H9 (cell line): ENCODE measurements at regions not wholly inside any gene's neighbourhood (a gene's known extent, or its start where the extent isn't known, plus 50 kb on each side); places are given as distances from the start of the nearest gene placed in this dataset.

Experiments
- DNase-seq: peaks from one replicate; pipeline ENCODE4 v3.0.0-alpha.2; 2017
- H2AFZ ChIP-seq: one replicate; pipeline ENCODE4 v1.6.1; 2013; ENCODE audit warnings: mild to moderate bottlenecking, low read length, control low read depth, moderate library complexity
- H2AK5ac ChIP-seq: 2 replicates; pipeline ENCODE4 v1.6.1; 2013; ENCODE audit warnings: low read length, control low read depth, mixed read lengths; ENCODE audit not compliant: insufficient read length
- H2BK120ac ChIP-seq: one replicate; pipeline ENCODE4 v1.6.1; 2013; ENCODE audit warnings: low read depth, mild to moderate bottlenecking, low read length, control low read depth, inconsistent platforms; ENCODE audit not compliant: poor library complexity, severe bottlenecking
- H2BK12ac ChIP-seq: 2 replicates; pipeline ENCODE4 v1.6.1; 2013; ENCODE audit warnings: low read length, control low read depth, mixed read lengths, low read depth; ENCODE audit not compliant: insufficient read length
- H2BK15ac ChIP-seq: 2 replicates; pipeline ENCODE4 v1.6.1; 2013; ENCODE audit warnings: low read depth, low read length, control low read depth
- H2BK20ac ChIP-seq: one replicate; pipeline ENCODE4 v1.6.1; 2013; ENCODE audit warnings: low read depth, mild to moderate bottlenecking, low read length, control low read depth, inconsistent platforms; ENCODE audit not compliant: poor library complexity, severe bottlenecking
- H2BK5ac ChIP-seq: 2 replicates; pipeline ENCODE4 v1.6.1; 2013; ENCODE audit warnings: low read length, control low read depth, mixed read lengths; ENCODE audit not compliant: insufficient read length
- H3K14ac ChIP-seq: 2 replicates; pipeline ENCODE4 v1.6.1; 2013; ENCODE audit warnings: low read length, control low read depth; ENCODE audit not compliant: insufficient read depth
- H3K18ac ChIP-seq: 2 replicates; pipeline ENCODE4 v1.6.1; 2013; ENCODE audit warnings: low read depth, mild to moderate bottlenecking, mixed read lengths, low read length, control low read depth; ENCODE audit not compliant: insufficient read length
- H3K23ac ChIP-seq: 2 replicates; pipeline ENCODE4 v1.6.1; 2013; ENCODE audit warnings: low read length, control low read depth, mixed read lengths, low read depth; ENCODE audit not compliant: insufficient read length
- H3K23me2 ChIP-seq: 2 replicates; pipeline ENCODE4 v1.6.1; 2013; ENCODE audit warnings: low read depth, mild to moderate bottlenecking, mixed read lengths, low read length, control low read depth; ENCODE audit not compliant: insufficient read length, poor library complexity, severe bottlenecking
- H3K27ac ChIP-seq: 2 replicates; pipeline ENCODE4 v1.5.1; 2013; ENCODE audit warnings: low read length, control low read depth, mixed read lengths, low read depth; ENCODE audit not compliant: insufficient read length
- H3K27me3 ChIP-seq: 2 replicates; pipeline ENCODE4 v1.6.1; 2013; ENCODE audit warnings: low read length, control low read depth, inconsistent platforms; ENCODE audit not compliant: insufficient read depth
- H3K4ac ChIP-seq: 2 replicates; pipeline ENCODE4 v1.6.1; 2013; ENCODE audit warnings: low read depth, mild to moderate bottlenecking, control low read depth, inconsistent platforms, low read length, moderate library complexity
- H3K4me1 ChIP-seq: 2 replicates; pipeline ENCODE4 v1.6.1; 2013; ENCODE audit warnings: low read length, control low read depth, inconsistent platforms; ENCODE audit not compliant: insufficient read depth
- H3K4me2 ChIP-seq: 2 replicates; pipeline ENCODE4 v1.6.1; 2013; ENCODE audit warnings: low read length, control low read depth, mixed read lengths; ENCODE audit not compliant: insufficient read length, insufficient read depth
- H3K56ac ChIP-seq: 2 replicates; pipeline ENCODE4 v1.6.1; 2013; ENCODE audit warnings: low read depth, mild to moderate bottlenecking, mixed read lengths, low read length, control low read depth; ENCODE audit not compliant: insufficient read length
- H3K79me1 ChIP-seq: 2 replicates; pipeline ENCODE4 v1.6.1; 2013; ENCODE audit warnings: low read depth, mild to moderate bottlenecking, moderate library complexity, low read length, control low read depth, inconsistent platforms; ENCODE audit not compliant: insufficient read depth, poor library complexity, severe bottlenecking
- H3K79me2 ChIP-seq: 2 replicates; pipeline ENCODE4 v1.6.1; 2013; ENCODE audit warnings: low read length, control low read depth, inconsistent platforms; ENCODE audit not compliant: insufficient read depth
- H3K9ac ChIP-seq: 2 replicates; pipeline ENCODE4 v1.6.1; 2013; ENCODE audit warnings: low read length, control low read depth, mixed read lengths; ENCODE audit not compliant: insufficient read length; ENCODE audit errors: extremely low read depth
- H3K9me3 ChIP-seq: one replicate; pipeline ENCODE4 v1.6.1; 2013; ENCODE audit warnings: low read depth, low read length, inconsistent platforms; ENCODE audit not compliant: control insufficient read depth
- H3T11ph ChIP-seq: one replicate; pipeline ENCODE4 v1.6.1; 2013; ENCODE audit warnings: mild to moderate bottlenecking, low read length, control low read depth, inconsistent platforms
- H4K20me1 ChIP-seq: one replicate; pipeline ENCODE4 v1.6.1; 2013; ENCODE audit not compliant: control insufficient read depth, insufficient read length, insufficient read depth
- H4K5ac ChIP-seq: 2 replicates; pipeline ENCODE4 v1.6.1; 2013; ENCODE audit warnings: low read depth, mild to moderate bottlenecking, mixed read lengths, low read length, control low read depth; ENCODE audit not compliant: insufficient read length
- H4K8ac ChIP-seq: replicated peaks from 2 replicates; pipeline ENCODE4 v1.6.1; 2013; ENCODE audit warnings: low read length, control low read depth, mixed read lengths, low read depth; ENCODE audit not compliant: insufficient read length
- H4K91ac ChIP-seq: 2 replicates; pipeline ENCODE4 v1.6.1; 2013; ENCODE audit warnings: low read depth, mild to moderate bottlenecking, moderate library complexity, mixed read lengths, low read length, control low read depth; ENCODE audit not compliant: insufficient read length
- H3K27ac Mint-ChIP-seq, 3 experiments: 2 replicates in 2 of 3; 3 replicates in 1 of 3; pipeline ENCODE4 v1.8.0; 2020 to 2021; ENCODE audit warnings: mixed read lengths in 3 of 3, mild to moderate bottlenecking in 1 of 3, moderate library complexity in 1 of 3
- H3K27me3 Mint-ChIP-seq: 2 replicates; pipeline ENCODE4 v1.8.0; 2021; ENCODE audit warnings: low read depth, mild to moderate bottlenecking, moderate library complexity, mixed read lengths
- H3K36me3 Mint-ChIP-seq, 3 experiments: 2 replicates in 2 of 3; 3 replicates in 1 of 3; pipeline ENCODE4 v1.8.0; 2020 to 2021; ENCODE audit warnings: low read depth in 3 of 3, mixed read lengths in 3 of 3; ENCODE audit not compliant: insufficient read depth in 1 of 3
- H3K4me1 Mint-ChIP-seq, 2 experiments: 2 replicates each; pipeline ENCODE4 v1.8.0; 2020; ENCODE audit warnings: mixed read lengths in 2 of 2
- H3K4me3 Mint-ChIP-seq, 2 experiments: 2 replicates in 1 of 2; 3 replicates in 1 of 2; pipeline ENCODE4 v1.8.0; 2020 to 2021; ENCODE audit warnings: mild to moderate bottlenecking in 2 of 2, mixed read lengths in 2 of 2, moderate library complexity in 1 of 2
- H3K9me3 Mint-ChIP-seq, 2 experiments: 2 replicates in 1 of 2; 3 replicates in 1 of 2; pipeline ENCODE4 v1.8.0; 2020; ENCODE audit warnings: mild to moderate bottlenecking in 2 of 2, mixed read lengths in 2 of 2, moderate library complexity in 1 of 2
- CTCF ChIP-seq: fragments of 200-600 bp; sonication (generic); conservative IDR thresholded peaks from 3 replicates; pipeline ENCODE4 v1.8.0; 2021; ENCODE audit warnings: antibody characterized with exemption, mild to moderate bottlenecking
- WGBS: extraction: QIAGEN DNeasy Blood & Tissue Kit; methylation state at CpG from one replicate; pipeline ENCODE4 v1.1.7; 2013; ENCODE audit warnings: missing lambda C conversion rate, low lambda C conversion rate, mixed read lengths; ENCODE audit not compliant: insufficient read length; ENCODE audit errors: extremely low coverage; 5-methylcytosine and 5-hydroxymethylcytosine counted together

GRCh38 chr14:34213332-34213731 lies 248.7 kb downstream of the SPTSSA start:
- Histone ChIP-seq H4K5ac (no peak overlapping the region), H3K9ac (no peak overlapping the region), H3K18ac (no peak overlapping the region), H3K79me2 (no peaks in the 10 kb centered on the region), H3K79me1 (no peaks in the 10 kb centered on the region), H4K20me1 (no peaks in the 10 kb centered on the region), H3K56ac (no peak overlapping the region), H4K8ac (no peak overlapping the region), H3K27me3 (no peaks in the 10 kb centered on the region), H2BK5ac (no peak overlapping the region), H3K4ac (no peak overlapping the region), H2BK120ac (no peak overlapping the region), H2BK15ac (no peak overlapping the region), H3T11ph (no peak overlapping the region), H3K4me2 (no peak overlapping the region), H3K27ac (no peak overlapping the region), H3K4me1 (no peaks in the 10 kb centered on the region), H3K9me3 (no peaks in the 10 kb centered on the region), H3K23me2 (no peaks in the 10 kb centered on the region), H2AFZ (no peak overlapping the region), H3K14ac (no peak overlapping the region), H3K23ac (no peak overlapping the region), H2BK20ac (no peak overlapping the region), H4K91ac (no peak overlapping the region), H2BK12ac (no peak overlapping the region), H2AK5ac (no peak overlapping the region)
- WGBS, result no CpG with 5 or more reads among the region's 10 CpGs
- no peaks in the 10 kb centered on the region; a peak in 1 of 7 replicates for H3K36me3 Mint-ChIP-seq
- H3K4me1 Mint-ChIP-seq, result no peaks in the 10 kb centered on the region
- no peak for DNase-seq
- H3K27me3 Mint-ChIP-seq, result no peaks in the 10 kb centered on the region
- H3K27ac Mint-ChIP-seq, result no peak overlapping the region
- no peaks in the 10 kb centered on the region; a peak in 1 of 5 replicates for H3K9me3 Mint-ChIP-seq
- no peak overlapping the region for H3K4me3 Mint-ChIP-seq
- TF ChIP-seq CTCF, result no peak
